Adrenal gland (tissue), 5 donors: ENCODE measurements at regions not wholly inside any gene's neighbourhood (a gene's known extent, or its start where the extent isn't known, plus 50 kb on each side); places are given as distances from the start of the nearest gene placed in this dataset.

ENCODE experiments used
- POLR2A ChIP-seq, 2 donors: fragments of 450-650 bp; IDR thresholded peaks; one replicate each; pipeline ENCODE4 v1.6.1; 2017; ENCODE audit warnings: antibody characterized with exemption in 2 of 2, mild to moderate bottlenecking in 2 of 2, moderate library complexity in 1 of 2
- TF ChIP-seq, protein P1 (sequence below), 6 experiments: fragments of 450-650 bp in 4 of 6; fragments of 200-600 bp in 2 of 6; sonication (generic) in 1 of 6; IDR thresholded peaks; 1 replicate in 5 of 6; 2 replicates in 1 of 6; pipeline versions ENCODE4 v1.5.1 to v1.8.0; 2016 to 2021; ENCODE audit warnings: antibody characterized with exemption in 6 of 6, mild to moderate bottlenecking in 2 of 6, moderate library complexity in 1 of 6
- donor health status: DM: no; HTN: no; CAD: no.

DNA sequence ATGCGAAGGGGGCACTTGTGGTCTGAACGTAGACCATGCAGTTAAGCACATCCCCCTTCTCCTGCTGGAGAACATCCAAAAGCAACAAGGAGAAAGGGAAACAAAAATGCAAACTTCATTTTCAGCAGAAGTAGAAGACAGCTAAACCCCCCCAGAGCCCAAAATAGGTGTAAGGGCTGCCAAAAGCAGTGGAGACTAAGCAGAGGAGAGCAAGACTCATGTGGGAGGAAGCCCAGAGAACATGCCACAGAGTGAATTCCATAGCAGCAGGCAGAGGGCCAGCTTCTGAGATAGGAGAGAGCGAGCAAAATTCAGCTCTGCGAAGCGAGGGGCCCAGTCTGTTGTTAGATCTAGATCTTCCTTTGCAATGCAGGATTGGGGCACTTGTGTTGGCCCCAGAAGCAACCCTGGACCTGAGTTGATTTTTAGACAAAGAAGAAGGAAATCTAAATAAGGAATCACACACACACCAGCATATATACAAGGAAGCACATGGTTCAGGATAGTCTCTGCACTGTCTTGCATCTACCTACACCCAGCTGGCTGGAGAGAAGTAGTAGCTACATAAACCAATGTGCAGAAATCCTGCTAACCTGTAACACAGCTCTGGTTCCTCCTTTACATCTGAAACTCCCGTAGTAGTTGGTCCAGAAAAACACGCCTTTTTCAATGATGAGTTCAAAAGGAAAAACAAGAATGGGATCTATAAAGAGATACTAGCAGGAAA, 199.6 kb downstream of the SPRY2 start:
- TF ChIP-seq POLR2A (IDR thresholded peaks at IDR 0.05): no peak
- TF ChIP-seq, protein P1, sequence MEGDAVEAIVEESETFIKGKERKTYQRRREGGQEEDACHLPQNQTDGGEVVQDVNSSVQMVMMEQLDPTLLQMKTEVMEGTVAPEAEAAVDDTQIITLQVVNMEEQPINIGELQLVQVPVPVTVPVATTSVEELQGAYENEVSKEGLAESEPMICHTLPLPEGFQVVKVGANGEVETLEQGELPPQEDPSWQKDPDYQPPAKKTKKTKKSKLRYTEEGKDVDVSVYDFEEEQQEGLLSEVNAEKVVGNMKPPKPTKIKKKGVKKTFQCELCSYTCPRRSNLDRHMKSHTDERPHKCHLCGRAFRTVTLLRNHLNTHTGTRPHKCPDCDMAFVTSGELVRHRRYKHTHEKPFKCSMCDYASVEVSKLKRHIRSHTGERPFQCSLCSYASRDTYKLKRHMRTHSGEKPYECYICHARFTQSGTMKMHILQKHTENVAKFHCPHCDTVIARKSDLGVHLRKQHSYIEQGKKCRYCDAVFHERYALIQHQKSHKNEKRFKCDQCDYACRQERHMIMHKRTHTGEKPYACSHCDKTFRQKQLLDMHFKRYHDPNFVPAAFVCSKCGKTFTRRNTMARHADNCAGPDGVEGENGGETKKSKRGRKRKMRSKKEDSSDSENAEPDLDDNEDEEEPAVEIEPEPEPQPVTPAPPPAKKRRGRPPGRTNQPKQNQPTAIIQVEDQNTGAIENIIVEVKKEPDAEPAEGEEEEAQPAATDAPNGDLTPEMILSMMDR (IDR thresholded peaks at IDR 0.05): no peak
